Smooth muscle cell (in vitro differentiated cells): ENCODE measurements at regions not wholly inside any gene's neighbourhood (a gene's known extent, or its start where the extent isn't known, plus 50 kb on each side); places are given as distances from the start of the nearest gene placed in this dataset.

ENCODE experiments used
- DNase-seq: peaks from one replicate; lab custom pipeline; 2025; ENCODE audit not compliant: unreplicated experiment; lab: John Stamatoyannopoulos, UW
- H2AFZ ChIP-seq: fragments of 200-600 bp; sonication (generic); 2 replicates; pipeline ENCODE4 v1.6.0; 2016; ENCODE audit warnings: antibody characterized with exemption, low read depth, mild to moderate bottlenecking
- H3F3A ChIP-seq: fragments of 200-600 bp; sonication (generic); 2 replicates; pipeline ENCODE4 v1.6.0; 2017; ENCODE audit warnings: antibody characterized with exemption, low read depth
- H3K27ac ChIP-seq: fragments of 200-600 bp; sonication (generic); 2 replicates; pipeline ENCODE4 v1.5.1; 2016; ENCODE audit warnings: low read depth, mild to moderate bottlenecking
- H3K27me3 ChIP-seq: fragments of 200-600 bp; sonication (generic); 2 replicates; pipeline ENCODE4 v1.6.1; 2016; ENCODE audit warnings: low read depth, mild to moderate bottlenecking
- H3K36me3 ChIP-seq: fragments of 200-600 bp; sonication (generic); 2 replicates; pipeline ENCODE4 v1.5.1; 2016; ENCODE audit warnings: low read depth
- H3K4me1 ChIP-seq: fragments of 200-600 bp; sonication (generic); 2 replicates; pipeline ENCODE4 v1.5.1; 2016; ENCODE audit warnings: low read depth
- H3K4me2 ChIP-seq: fragments of 200-600 bp; sonication (generic); 2 replicates; pipeline ENCODE4 v1.6.0; 2016; ENCODE audit warnings: mild to moderate bottlenecking
- H3K4me3 ChIP-seq: fragments of 200-600 bp; sonication (generic); 2 replicates; pipeline ENCODE4 v1.5.1; 2016; ENCODE audit warnings: mild to moderate bottlenecking
- H3K79me2 ChIP-seq: fragments of 200-600 bp; sonication (generic); 2 replicates; pipeline ENCODE4 v1.6.0; 2016; ENCODE audit warnings: low read depth, mild to moderate bottlenecking
- H3K9ac ChIP-seq: fragments of 200-600 bp; sonication (generic); 2 replicates; pipeline ENCODE4 v1.6.0; 2016; ENCODE audit warnings: low read depth
- H3K9me3 ChIP-seq: fragments of 200-600 bp; sonication (generic); replicated peaks from 2 replicates; pipeline ENCODE4 v1.5.1; 2016; ENCODE audit warnings: low read depth
- H4K20me1 ChIP-seq: fragments of 200-600 bp; sonication (generic); 2 replicates; pipeline ENCODE4 v1.6.0; 2016; ENCODE audit warnings: low read depth
- CTCF ChIP-seq: fragments of 200-600 bp; sonication (generic); IDR thresholded peaks from 2 replicates; pipeline ENCODE4 v1.5.1; 2017; ENCODE audit warnings: borderline replicate concordance, mild to moderate bottlenecking, antibody characterized with exemption; ENCODE audit not compliant: insufficient read depth, poor library complexity, severe bottlenecking
- WGBS: methylation state at CpG from one replicate; pipeline ENCODE4 v1.1.7; 2016; ENCODE audit warnings: low lambda C conversion rate; 5-methylcytosine and 5-hydroxymethylcytosine counted together

- Histone ChIP-seq H3K4me2 (no peak overlapping the region), H3K27me3 (no peaks in the 10 kb centered on the region), H3K36me3 (no peaks in the 10 kb centered on the region), H3K9ac (no peak overlapping the region), H3K27ac (no peak overlapping the region), H3K9me3 (no peaks in the 10 kb centered on the region), H3F3A (no peaks in the 10 kb centered on the region), H3K79me2 (no peaks in the 10 kb centered on the region), H3K4me3 (no peak overlapping the region), H3K4me1 (no peaks in the 10 kb centered on the region), H2AFZ (no peak overlapping the region), H4K20me1 (no peaks in the 10 kb centered on the region)
- DNase-seq: no peak
- no peak for TF ChIP-seq CTCF
- WGBS: 94% methylated on average over 4 of the region's 4 CpGs
Measured at GRCh38 chr9:82736126-82736525, 326.8 kb downstream of the RASEF start.

GRCh38 chr9:82736701-82737100 lies 326.2 kb downstream of the RASEF start:
- Histone ChIP-seq H3K79me2 (no peaks in the 10 kb centered on the region), H3K4me1 (no peaks in the 10 kb centered on the region), H3K4me2 (no peak overlapping the region), H3K9ac (no peak overlapping the region), H3F3A (no peaks in the 10 kb centered on the region), H4K20me1 (no peaks in the 10 kb centered on the region), H3K4me3 (no peak overlapping the region), H3K9me3 (no peaks in the 10 kb centered on the region), H3K27me3 (no peaks in the 10 kb centered on the region), H3K27ac (no peak overlapping the region), H3K36me3 (no peaks in the 10 kb centered on the region), H2AFZ (no peak overlapping the region)
- 95% methylated on average over 2 of the region's 2 CpGs for WGBS
- DNase-seq: no peak
- TF ChIP-seq CTCF: no peak

GRCh38 chr9:82745919-82746318 lies 317.0 kb downstream of the RASEF start:
- H3K4me1 ChIP-seq: no peaks in the 10 kb centered on the region
- H3F3A ChIP-seq: no peaks in the 10 kb centered on the region
- H3K4me2 ChIP-seq: no peak overlapping the region
- no peaks in the 10 kb centered on the region for H4K20me1 ChIP-seq
- DNase-seq: no peak
- 91% methylated on average over 2 of the region's 2 CpGs for WGBS
- H3K9me3 ChIP-seq: no peaks in the 10 kb centered on the region
- H3K36me3 ChIP-seq: no peaks in the 10 kb centered on the region
- no peak for TF ChIP-seq CTCF
- no peak overlapping the region for H2AFZ ChIP-seq
- no peak overlapping the region for H3K4me3 ChIP-seq
- no peak overlapping the region for H3K9ac ChIP-seq
- no peaks in the 10 kb centered on the region for H3K27me3 ChIP-seq
- no peaks in the 10 kb centered on the region for H3K79me2 ChIP-seq
- H3K27ac ChIP-seq: no peak overlapping the region

- H3K4me1 ChIP-seq: no peaks in the 10 kb centered on the region
- H3K27ac ChIP-seq: no peak overlapping the region
- no peak overlapping the region for H2AFZ ChIP-seq
- DNase-seq: no peak
- no peak overlapping the region for H3K9ac ChIP-seq
- no peak overlapping the region for H3K4me2 ChIP-seq
- TF ChIP-seq CTCF: no peak
- no peaks in the 10 kb centered on the region for H3K9me3 ChIP-seq
- no peak overlapping the region for H3K4me3 ChIP-seq
- WGBS: 77% methylated on average over 7 of the region's 7 CpGs
- H3K27me3 ChIP-seq: no peaks in the 10 kb centered on the region
- no peaks in the 10 kb centered on the region for H3K36me3 ChIP-seq
- H4K20me1 ChIP-seq: no peaks in the 10 kb centered on the region
- no peaks in the 10 kb centered on the region for H3F3A ChIP-seq
- H3K79me2 ChIP-seq: no peaks in the 10 kb centered on the region
Measured at GRCh38 chr9:82750411-82750913, 312.5 kb downstream of the RASEF start.
